ENCODE measurements at regions not wholly inside any gene's neighbourhood (a gene's known extent, or its start where the extent isn't known, plus 50 kb on each side); places are given as distances from the start of the nearest gene placed in this dataset.

DNA sequence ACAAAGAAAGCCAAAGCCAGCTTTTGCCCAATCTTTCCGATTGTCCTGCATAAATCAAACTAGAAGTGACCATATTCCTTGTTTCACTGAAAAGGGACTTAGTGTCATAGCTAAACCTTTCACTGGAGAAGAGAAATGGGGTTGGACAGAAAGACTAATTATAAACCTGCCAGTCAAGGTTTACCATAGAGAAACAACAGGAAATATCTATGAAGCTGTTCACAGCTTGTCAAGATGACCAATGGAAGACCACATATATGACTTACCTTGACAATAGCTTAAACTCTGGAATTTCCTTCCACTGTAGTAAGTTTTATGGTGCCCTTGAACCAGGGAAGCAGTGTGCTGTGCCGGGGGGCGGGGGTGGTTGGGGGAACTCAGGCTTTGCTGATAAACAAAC lies 107.7 kb upstream of the PHACTR1 start:
- no peak for TF ChIP-seq CREM (CRISPR knock-in tag; IDR thresholded peaks at IDR 0.05)
- no peak for TF ChIP-seq E2F4 (CRISPR knock-in tag; IDR thresholded peaks at IDR 0.05; ENCODE audit: borderline replicate concordance, low read depth)
- TF ChIP-seq PRRX2 (CRISPR knock-in tag; IDR thresholded peaks at IDR 0.05), result no peak
- TF ChIP-seq, protein P1, sequence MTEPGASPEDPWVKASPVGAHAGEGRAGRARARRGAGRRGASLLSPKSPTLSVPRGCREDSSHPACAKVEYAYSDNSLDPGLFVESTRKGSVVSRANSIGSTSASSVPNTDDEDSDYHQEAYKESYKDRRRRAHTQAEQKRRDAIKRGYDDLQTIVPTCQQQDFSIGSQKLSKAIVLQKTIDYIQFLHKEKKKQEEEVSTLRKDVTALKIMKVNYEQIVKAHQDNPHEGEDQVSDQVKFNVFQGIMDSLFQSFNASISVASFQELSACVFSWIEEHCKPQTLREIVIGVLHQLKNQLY (CRISPR knock-in tag; IDR thresholded peaks at IDR 0.05), result no peak
- no peak for TF ChIP-seq MAX (CRISPR knock-in tag; IDR thresholded peaks at IDR 0.05)
- TF ChIP-seq, protein P2, sequence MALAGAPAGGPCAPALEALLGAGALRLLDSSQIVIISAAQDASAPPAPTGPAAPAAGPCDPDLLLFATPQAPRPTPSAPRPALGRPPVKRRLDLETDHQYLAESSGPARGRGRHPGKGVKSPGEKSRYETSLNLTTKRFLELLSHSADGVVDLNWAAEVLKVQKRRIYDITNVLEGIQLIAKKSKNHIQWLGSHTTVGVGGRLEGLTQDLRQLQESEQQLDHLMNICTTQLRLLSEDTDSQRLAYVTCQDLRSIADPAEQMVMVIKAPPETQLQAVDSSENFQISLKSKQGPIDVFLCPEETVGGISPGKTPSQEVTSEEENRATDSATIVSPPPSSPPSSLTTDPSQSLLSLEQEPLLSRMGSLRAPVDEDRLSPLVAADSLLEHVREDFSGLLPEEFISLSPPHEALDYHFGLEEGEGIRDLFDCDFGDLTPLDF (CRISPR knock-in tag; IDR thresholded peaks at IDR 0.05), result no peak
- no peak for TF ChIP-seq MXD4 (CRISPR knock-in tag; IDR thresholded peaks at IDR 0.05; ENCODE audit: borderline replicate concordance)
- TF ChIP-seq, protein P3, sequence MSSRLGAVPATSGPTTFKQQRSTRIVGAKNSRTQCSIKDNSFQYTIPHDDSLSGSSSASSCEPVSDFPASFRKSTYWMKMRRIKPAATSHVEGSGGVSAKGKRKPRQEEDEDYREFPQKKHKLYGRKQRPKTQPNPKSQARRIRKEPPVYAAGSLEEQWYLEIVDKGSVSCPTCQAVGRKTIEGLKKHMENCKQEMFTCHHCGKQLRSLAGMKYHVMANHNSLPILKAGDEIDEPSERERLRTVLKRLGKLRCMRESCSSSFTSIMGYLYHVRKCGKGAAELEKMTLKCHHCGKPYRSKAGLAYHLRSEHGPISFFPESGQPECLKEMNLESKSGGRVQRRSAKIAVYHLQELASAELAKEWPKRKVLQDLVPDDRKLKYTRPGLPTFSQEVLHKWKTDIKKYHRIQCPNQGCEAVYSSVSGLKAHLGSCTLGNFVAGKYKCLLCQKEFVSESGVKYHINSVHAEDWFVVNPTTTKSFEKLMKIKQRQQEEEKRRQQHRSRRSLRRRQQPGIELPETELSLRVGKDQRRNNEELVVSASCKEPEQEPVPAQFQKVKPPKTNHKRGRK (CRISPR knock-in tag; IDR thresholded peaks at IDR 0.05; ENCODE audit: borderline replicate concordance), result no peak
- TF ChIP-seq NFATC4 (CRISPR knock-in tag; IDR thresholded peaks at IDR 0.05), result no peak
- TF ChIP-seq NR3C1 (CRISPR knock-in tag; conservative IDR thresholded peaks at IDR 0.05; ENCODE audit: low read depth), result no peak
- no peak for TF ChIP-seq IRF2 (CRISPR knock-in tag; IDR thresholded peaks at IDR 0.05; ENCODE audit: borderline replicate concordance, low read depth)
- no peak for TF ChIP-seq ZMAT4 (CRISPR knock-in tag; IDR thresholded peaks at IDR 0.05)
- no peak for TF ChIP-seq SMAD3 (CRISPR knock-in tag; IDR thresholded peaks at IDR 0.05; ENCODE audit: borderline replicate concordance)
- no peak for TF ChIP-seq MYBL2 (CRISPR knock-in tag; IDR thresholded peaks at IDR 0.05)
- TF ChIP-seq NR1H2 (CRISPR knock-in tag; IDR thresholded peaks at IDR 0.05), result no peak
- ATAC-seq, result no peak
- Mint-ChIP-seq H3K4me1 (peaks cover 17% of the 10 kb centered on the region), H3K36me3 (no peaks in the 10 kb centered on the region), H3K9me3 (no peaks in the 10 kb centered on the region), H3K27ac (no peak overlapping the region), H3K27me3 (ENCODE audit: low read depth) (no peaks in the 10 kb centered on the region), H3K4me3 (no peak overlapping the region)
- ChIA-PET POLR2A (no interaction called here), CTCF (interaction anchor here (0.7 to 1.4 kb wide), 4 partner anchors 272 to 321 kb away, joined by 4 to 9 read pairs (median 6); partner anchors contain the start of gene EDN1)
- no peak for DNase-seq (ENCODE audit: low spot score)

DNA sequence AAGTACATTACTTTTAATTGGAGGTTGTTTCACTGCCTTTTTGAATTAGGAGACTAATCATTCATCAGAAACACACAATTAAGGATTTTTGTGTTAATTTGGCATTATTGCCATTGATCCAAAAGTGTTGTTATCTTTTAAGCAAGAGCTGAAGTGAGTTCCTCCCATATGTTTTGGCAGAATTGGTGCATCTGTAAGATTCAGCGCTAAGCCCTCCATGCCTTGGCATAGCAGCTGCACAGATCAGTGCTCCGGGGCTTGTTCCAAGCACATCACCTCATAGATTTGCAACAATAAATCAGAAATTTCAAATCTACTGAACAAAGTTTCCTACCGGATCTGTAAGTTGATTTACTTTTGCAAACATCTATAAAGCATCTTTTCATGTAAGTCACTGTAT lies 106.8 kb upstream of the PHACTR1 start:
- no peak for DNase-seq (ENCODE audit: low spot score)
- peaks cover 17% of the 10 kb centered on the region for H3K4me1 Mint-ChIP-seq
- no peaks in the 10 kb centered on the region for H3K36me3 Mint-ChIP-seq
- ChIA-PET POLR2A (no interaction called here), CTCF (interaction anchor here (1.3 to 2.0 kb wide), 3 partner anchors 127 to 318 kb away, joined by 3 to 5 read pairs (median 5); no protein-coding TSS in a partner anchor)
- no peak for ATAC-seq
- H3K27ac Mint-ChIP-seq, result no peak overlapping the region
- TF ChIP-seq ESRRA (CRISPR knock-in tag; IDR thresholded peaks at IDR 0.05; ENCODE audit: borderline replicate concordance) (no peak), HMGXB4 (CRISPR knock-in tag; IDR thresholded peaks at IDR 0.05) (no peak), SMAD3 (CRISPR knock-in tag; IDR thresholded peaks at IDR 0.05; ENCODE audit: borderline replicate concordance) (no peak), MYBL2 (CRISPR knock-in tag; IDR thresholded peaks at IDR 0.05) (no peak), NFYB (CRISPR knock-in tag; conservative IDR thresholded peaks at IDR 0.05; ENCODE audit: low read depth) (no peak), ZNF281 (CRISPR knock-in tag; IDR thresholded peaks at IDR 0.05) (no peak), MXD4 (CRISPR knock-in tag; IDR thresholded peaks at IDR 0.05; ENCODE audit: borderline replicate concordance) (no peak), ELF4 (CRISPR knock-in tag; IDR thresholded peaks at IDR 0.05; ENCODE audit: low read depth) (no peak), STAT6 (CRISPR knock-in tag; conservative IDR thresholded peaks at IDR 0.05; ENCODE audit: low read depth) (no peak), ZNF138 (CRISPR knock-in tag; conservative IDR thresholded peaks at IDR 0.05) (no peak)
- no peak overlapping the region for H3K4me3 Mint-ChIP-seq
- no peaks in the 10 kb centered on the region for H3K27me3 Mint-ChIP-seq (ENCODE audit: low read depth)
- H3K9me3 Mint-ChIP-seq, result no peaks in the 10 kb centered on the region
